T-helper 17 cell (primary cell): ENCODE measurements at regions not wholly inside any gene's neighbourhood (a gene's known extent, or its start where the extent isn't known, plus 50 kb on each side); places are given as distances from the start of the nearest gene placed in this dataset.

Experiments
- ATAC-seq: fragments of 150-1000 bp; cut with Tn5 transposase; 2 replicates; pipeline ENCODE4 v1.10.0; 2021; ENCODE audit warnings: mild to moderate bottlenecking, moderate library complexity
- DNase-seq, 3 donors: peaks; one replicate each; pipeline versions ENCODE4 v3.0.0 to v3.0.0-alpha.2; 2020 to 2021
- H3K9me3 ChIP-seq: one replicate; pipeline ENCODE4 v1.7.0; 2013; ENCODE audit warnings: low read length, mild to moderate bottlenecking; ENCODE audit not compliant: control insufficient read depth, poor library complexity, severe bottlenecking
- H3K27ac Mint-ChIP-seq: one replicate; pipeline ENCODE4 v1.8.0; 2022; ENCODE audit warnings: mild to moderate bottlenecking, moderate library complexity, mixed read lengths
- H3K27me3 Mint-ChIP-seq: one replicate; pipeline ENCODE4 v1.8.0; 2022; ENCODE audit warnings: mixed read lengths
- H3K36me3 Mint-ChIP-seq: one replicate; pipeline ENCODE4 v1.8.0; 2022; ENCODE audit warnings: low read depth, mixed read lengths
- H3K4me1 Mint-ChIP-seq: one replicate; pipeline ENCODE4 v1.8.0; 2022; ENCODE audit warnings: mild to moderate bottlenecking, mixed read lengths
- H3K4me3 Mint-ChIP-seq: one replicate; pipeline ENCODE4 v1.8.0; 2022; ENCODE audit warnings: mild to moderate bottlenecking, moderate library complexity, mixed read lengths

DNA sequence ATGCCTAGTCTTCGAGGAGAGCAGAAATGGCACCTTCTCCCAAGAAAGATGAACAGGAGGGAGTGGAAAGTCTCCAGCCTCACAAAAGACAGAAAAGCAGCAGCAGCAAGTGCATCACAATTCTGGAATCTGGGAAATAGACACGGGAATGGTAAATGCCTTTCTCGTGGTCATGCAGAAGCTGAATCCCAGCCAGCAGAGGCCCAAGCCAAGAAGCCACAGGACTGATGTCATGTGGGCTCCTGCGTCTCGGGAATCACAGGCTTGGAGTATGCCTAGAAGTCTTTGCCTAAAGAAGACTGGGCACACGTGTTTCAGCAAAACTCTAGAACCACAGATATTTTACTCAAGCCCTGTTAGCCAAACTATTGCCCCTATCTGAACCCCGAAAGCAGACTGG, 260.3 kb upstream of the PLD5 start:
- DNase-seq (no peak), ATAC-seq (no peak)
- Mint-ChIP-seq H3K27ac (no peak overlapping the region), H3K36me3 (peaks cover 2% of the 10 kb centered on the region), H3K4me3 (no peak overlapping the region), H3K27me3 (peaks cover 13% of the 10 kb centered on the region), H3K4me1 (no peaks in the 10 kb centered on the region)
- H3K9me3 ChIP-seq = no peaks in the 10 kb centered on the region

DNA sequence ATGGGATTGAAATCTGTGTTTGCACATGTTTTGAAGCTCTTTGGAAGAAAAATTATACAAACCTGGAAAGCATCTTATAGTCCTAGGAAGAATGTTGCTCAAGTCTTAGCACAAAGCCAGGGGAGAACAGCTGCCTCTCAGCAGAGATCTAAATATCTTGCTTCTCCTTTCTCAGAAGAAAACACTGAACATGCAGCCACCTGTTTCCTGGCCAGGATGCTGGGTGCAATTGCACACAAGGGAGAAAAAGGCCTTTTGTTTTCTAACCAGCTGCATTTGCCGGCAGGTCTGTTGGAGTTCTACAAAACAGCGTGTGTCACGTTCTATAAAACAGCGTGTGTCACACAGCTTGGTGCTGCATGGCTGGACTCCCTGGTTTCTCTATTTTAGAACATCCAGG, 259.6 kb upstream of the PLD5 start:
- ATAC-seq = peak; percentile 39
- H3K27ac Mint-ChIP-seq = no peak overlapping the region
- peaks cover 2% of the 10 kb centered on the region for H3K36me3 Mint-ChIP-seq
- H3K4me3 Mint-ChIP-seq = no peak overlapping the region
- H3K27me3 Mint-ChIP-seq = peaks cover 13% of the 10 kb centered on the region
- DNase-seq = no peak
- H3K4me1 Mint-ChIP-seq = no peaks in the 10 kb centered on the region
- H3K9me3 ChIP-seq = no peaks in the 10 kb centered on the region

DNA sequence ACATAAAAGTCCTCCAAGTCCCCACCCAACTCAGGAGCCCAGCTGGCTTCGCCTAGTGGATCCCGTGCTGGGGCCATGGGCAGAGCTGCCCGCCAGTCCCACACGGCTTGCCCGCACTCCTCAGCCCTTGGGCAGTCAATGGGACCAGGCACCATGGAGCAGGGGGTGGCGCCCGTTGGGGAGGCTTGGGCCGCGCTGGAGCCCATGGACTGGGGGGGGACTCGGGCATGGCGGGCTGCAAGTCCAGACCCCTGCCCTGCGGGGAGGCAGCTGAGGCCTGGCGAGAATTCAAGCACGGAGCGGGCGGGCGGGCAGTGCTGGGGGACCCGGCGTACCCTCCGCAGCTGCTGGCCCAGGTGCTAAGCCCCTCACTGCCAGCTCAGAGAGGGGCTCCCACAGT, 249.8 kb upstream of the PLD5 start:
- no peak overlapping the region for H3K27ac Mint-ChIP-seq
- ATAC-seq (no peak), DNase-seq (no peak)
- no peaks in the 10 kb centered on the region for H3K36me3 Mint-ChIP-seq
- no peaks in the 10 kb centered on the region for H3K9me3 ChIP-seq
- no peaks in the 10 kb centered on the region for H3K4me1 Mint-ChIP-seq
- no peaks in the 10 kb centered on the region for H3K27me3 Mint-ChIP-seq
- no peak overlapping the region for H3K4me3 Mint-ChIP-seq

DNA sequence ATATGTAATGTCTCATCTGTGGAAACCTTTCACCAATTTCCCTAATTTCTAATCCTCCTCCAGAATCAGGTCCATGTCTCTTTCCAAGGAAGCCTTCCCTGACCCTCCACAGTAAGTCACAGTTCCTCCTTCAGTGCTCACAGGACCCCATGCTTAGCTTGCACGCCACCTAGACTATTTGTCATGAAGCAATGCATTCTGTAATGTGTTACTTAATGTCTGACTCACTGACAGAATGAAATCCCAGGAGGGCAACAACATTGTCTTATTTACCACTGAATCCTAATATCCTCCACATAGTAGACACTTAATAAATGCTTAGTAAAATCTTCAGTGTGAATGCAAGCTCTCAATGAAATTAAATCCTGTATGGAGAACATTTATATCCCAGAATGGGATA, 245.9 kb upstream of the PLD5 start:
- Mint-ChIP-seq H3K27me3 (no peaks in the 10 kb centered on the region), H3K4me3 (no peak overlapping the region), H3K36me3 (no peaks in the 10 kb centered on the region), H3K4me1 (no peaks in the 10 kb centered on the region), H3K27ac (no peak overlapping the region)
- no peak for ATAC-seq
- DNase-seq = no peak
- no peaks in the 10 kb centered on the region for H3K9me3 ChIP-seq

DNA sequence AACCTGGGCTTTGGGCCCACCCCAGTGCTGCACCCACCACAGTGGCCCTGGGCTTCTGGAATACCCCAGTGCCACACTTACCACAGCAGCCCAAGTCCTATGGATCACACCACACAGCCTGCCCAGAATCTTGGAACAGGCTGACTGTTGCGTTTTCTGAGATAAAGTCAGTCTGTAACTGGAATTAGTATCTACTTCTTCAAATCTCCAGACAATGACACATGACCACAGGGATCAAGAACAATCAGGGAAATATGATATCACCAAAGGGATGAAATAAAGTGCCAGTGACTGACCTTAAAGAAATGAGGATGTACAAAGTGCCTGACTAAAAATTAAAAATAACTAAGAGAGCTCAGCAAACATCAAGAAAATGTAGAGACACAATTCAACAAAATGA, 239.7 kb upstream of the PLD5 start:
- Mint-ChIP-seq H3K4me1 (no peaks in the 10 kb centered on the region), H3K36me3 (no peaks in the 10 kb centered on the region), H3K27me3 (no peaks in the 10 kb centered on the region), H3K27ac (no peak overlapping the region), H3K4me3 (no peak overlapping the region)
- ATAC-seq (no peak), DNase-seq (no peak)
- H3K9me3 ChIP-seq = no peaks in the 10 kb centered on the region

DNA sequence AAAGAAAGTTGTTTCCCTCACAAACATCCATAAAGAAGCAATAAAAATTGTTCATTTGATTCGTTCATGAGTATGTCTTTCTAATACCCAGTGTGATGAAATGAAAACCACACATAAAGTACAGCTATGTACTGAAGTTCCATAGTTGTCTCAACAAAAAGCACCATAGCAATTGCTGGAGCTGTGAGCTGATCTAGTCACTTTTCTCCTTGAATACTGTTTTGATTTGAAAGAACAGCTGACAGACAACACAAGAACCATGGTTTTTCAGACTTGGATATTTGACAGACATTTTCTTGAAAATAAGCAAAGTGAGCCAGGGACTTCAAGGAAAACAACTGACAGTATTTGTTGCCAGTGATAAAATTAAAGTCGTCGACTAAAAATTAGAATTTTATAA, 237.1 kb upstream of the PLD5 start:
- no peaks in the 10 kb centered on the region for H3K36me3 Mint-ChIP-seq
- H3K27me3 Mint-ChIP-seq = no peaks in the 10 kb centered on the region
- no peak for DNase-seq

DNA sequence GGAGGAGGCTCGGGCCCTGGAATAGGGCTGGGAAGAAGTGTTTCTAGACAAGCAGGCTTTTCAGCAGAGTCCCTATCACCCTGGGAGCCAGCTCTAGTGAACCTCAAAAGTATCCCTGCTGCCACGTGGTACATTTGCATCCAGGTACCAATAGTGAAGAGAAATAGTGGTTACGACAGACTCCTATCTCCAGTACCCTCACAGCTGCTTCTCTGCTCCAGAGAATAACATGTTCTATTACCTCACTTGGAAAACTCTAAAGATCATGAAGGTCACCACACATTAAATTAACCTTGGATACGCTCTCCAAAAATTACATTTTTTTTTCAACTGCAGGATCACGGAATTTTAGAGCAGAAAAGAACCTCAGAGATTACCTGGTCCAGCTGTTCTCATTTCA, 230.4 kb upstream of the PLD5 start:
- DNase-seq = no peak
- Mint-ChIP-seq H3K4me3 (no peak overlapping the region), H3K36me3 (no peaks in the 10 kb centered on the region), H3K4me1 (no peaks in the 10 kb centered on the region), H3K27ac (no peak overlapping the region), H3K27me3 (no peaks in the 10 kb centered on the region)
- no peak for ATAC-seq
- H3K9me3 ChIP-seq = no peaks in the 10 kb centered on the region

More for the DNA sequence above, 237.1 kb upstream of the PLD5 start:
- no peak for ATAC-seq
- Mint-ChIP-seq H3K4me1 (no peaks in the 10 kb centered on the region), H3K4me3 (no peak overlapping the region), H3K27ac (no peak overlapping the region)
- no peaks in the 10 kb centered on the region for H3K9me3 ChIP-seq

DNA sequence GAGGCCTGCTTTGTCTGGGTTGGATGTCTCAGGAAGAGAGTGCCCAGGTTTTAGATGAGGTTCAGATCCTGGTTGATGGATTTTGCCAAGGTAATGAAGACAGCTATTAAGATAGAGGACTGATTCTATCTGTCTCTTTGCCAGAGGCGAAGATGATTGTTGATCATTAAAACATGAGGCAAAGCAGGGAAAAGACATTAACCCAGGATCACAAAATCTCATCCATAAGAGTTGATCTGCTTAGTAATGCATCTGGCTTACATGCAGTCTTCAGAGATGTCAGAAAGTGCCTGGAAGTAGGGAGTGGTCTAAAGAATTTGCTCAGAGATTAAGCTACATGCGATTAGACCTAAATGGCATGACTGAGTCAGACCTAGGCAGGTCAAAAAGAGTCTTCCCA, 229.6 kb upstream of the PLD5 start:
- ATAC-seq (no peak), DNase-seq (no peak)
- no peaks in the 10 kb centered on the region for H3K9me3 ChIP-seq
- Mint-ChIP-seq H3K36me3 (no peaks in the 10 kb centered on the region), H3K27me3 (no peaks in the 10 kb centered on the region), H3K27ac (no peak overlapping the region), H3K4me3 (no peak overlapping the region), H3K4me1 (no peaks in the 10 kb centered on the region)

DNA sequence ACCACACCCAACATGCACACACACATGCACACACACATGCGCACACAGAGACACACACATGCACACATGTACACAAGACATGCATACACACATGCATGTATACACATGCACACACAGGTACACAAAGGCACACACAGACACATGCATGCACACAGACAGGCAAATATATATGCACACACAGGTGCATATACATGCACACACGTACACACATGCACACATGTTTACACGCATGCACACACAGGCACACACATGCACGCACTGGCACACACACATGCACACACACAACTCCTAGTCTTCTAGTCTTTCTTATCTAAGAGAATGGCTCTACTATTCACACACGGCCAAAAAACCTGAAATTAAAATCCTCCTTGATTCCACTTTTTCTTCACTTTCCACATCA, 222.7 kb upstream of the PLD5 start:
- no peaks in the 10 kb centered on the region for H3K9me3 ChIP-seq
- Mint-ChIP-seq H3K27ac (no peak overlapping the region), H3K27me3 (no peaks in the 10 kb centered on the region), H3K4me1 (no peaks in the 10 kb centered on the region), H3K4me3 (no peak overlapping the region), H3K36me3 (no peaks in the 10 kb centered on the region)
- ATAC-seq = no peak
- DNase-seq = no peak

DNA sequence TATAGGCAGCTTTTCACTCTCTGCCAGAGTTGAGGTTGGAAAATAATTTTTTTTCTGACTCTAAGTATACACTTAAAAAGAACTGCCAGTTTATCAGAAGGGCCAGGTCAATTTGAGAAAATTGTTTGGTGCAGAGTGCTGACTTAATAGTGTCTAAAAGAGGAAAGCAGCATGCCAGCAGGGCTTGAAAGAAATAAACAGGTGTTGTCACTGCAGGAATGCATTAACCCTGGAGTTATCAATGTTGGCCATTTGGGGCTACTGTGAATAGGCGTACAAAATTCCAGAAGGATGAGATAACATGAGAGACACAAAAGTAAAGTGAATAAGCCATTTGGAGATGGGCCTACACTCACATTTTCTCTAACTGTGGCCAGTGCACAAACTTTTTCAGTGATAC, 220.6 kb upstream of the PLD5 start:
- DNase-seq (no peak), ATAC-seq (no peak)
- no peaks in the 10 kb centered on the region for H3K27me3 Mint-ChIP-seq
- no peaks in the 10 kb centered on the region for H3K9me3 ChIP-seq
- H3K36me3 Mint-ChIP-seq = no peaks in the 10 kb centered on the region
- H3K4me1 Mint-ChIP-seq = no peaks in the 10 kb centered on the region
- H3K27ac Mint-ChIP-seq = no peak overlapping the region
- no peak overlapping the region for H3K4me3 Mint-ChIP-seq

DNA sequence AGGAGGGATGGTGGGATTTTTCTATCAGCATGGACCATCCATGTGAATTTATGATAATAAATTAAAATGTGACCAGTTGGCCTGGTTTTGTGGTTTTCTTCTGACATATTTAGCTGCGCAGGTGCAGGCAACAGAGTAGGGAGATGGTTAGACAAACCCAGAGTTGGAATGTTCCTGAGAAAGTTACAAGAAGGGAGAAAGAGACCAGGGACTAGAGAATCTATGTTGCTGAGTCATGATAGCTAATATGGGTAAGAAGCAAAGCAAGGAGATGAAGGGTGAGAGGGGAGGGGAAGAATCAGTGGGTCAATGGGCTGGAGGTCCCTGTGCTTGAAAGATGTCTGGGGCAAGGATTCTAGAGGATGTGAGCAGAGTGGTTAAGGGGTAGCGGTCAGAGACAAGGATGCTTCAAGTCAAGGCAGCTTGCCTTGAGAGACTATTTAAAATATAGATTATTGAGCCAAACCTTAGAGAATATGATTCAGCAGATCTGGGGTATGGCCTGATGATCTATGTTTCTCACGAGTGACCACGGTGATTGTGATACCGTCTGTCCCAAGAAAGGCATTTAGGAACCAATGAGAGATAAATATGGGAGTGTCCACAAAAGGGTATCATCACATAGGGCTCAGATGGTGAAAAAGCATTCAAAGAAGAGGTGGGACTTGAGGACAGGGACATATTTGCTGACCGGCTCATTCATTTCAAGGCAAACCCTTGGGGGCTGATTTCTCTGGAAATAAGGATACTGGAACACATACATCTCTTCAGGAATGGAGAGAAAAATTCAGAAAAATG, 219.7 kb upstream of the PLD5 start:
- no peak overlapping the region for H3K4me3 Mint-ChIP-seq
- H3K27ac Mint-ChIP-seq = no peak overlapping the region
- H3K27me3 Mint-ChIP-seq = no peaks in the 10 kb centered on the region
- H3K36me3 Mint-ChIP-seq = no peaks in the 10 kb centered on the region
- H3K4me1 Mint-ChIP-seq = no peaks in the 10 kb centered on the region
- ATAC-seq (no peak), DNase-seq (no peak)
- H3K9me3 ChIP-seq = no peaks in the 10 kb centered on the region

DNA sequence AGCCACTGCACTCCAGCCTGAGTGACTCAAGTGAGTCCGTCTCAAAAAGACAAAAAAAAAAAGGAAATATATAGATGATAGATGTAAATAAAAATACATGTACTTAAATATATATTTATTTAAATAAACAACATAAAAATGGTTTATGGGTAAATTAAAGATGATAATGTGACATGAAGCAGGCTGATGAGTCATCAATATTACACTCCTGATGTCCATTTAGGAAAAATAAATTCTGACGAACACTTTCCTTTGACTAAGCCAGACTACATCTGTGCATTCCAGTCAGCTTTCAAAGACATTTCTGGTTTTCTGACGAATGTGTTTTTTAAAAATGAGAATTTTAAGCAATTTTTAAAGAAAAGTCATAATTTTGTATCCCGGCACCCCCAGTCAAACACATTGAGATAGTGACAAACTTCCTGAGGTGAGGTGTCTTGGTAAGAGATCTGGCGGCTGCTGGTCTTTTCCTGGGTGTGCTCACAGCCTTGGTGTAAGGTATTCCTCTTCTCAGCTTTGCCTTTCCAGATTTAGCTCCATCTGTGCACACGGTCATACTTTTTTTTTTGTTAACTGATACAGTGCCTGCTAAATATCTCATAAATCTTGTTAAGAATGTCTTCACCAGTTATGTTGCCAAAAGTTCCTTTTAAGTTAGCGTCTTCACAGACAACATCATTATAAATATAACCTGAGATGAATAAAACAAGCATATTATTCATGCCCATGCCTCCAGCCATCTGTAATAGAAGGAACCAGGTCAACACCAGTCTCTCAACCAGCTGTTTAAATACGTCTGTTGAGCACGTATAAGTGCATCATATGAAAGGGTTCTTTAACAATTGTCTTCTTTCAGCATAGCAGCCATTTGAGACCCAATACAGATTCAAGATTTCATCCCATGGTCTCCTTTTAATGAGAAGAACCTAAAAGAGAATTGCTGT, 214.5 kb upstream of the PLD5 start:
- DNase-seq (no peak), ATAC-seq (no peak)
- Mint-ChIP-seq H3K27me3 (peaks cover 5% of the 10 kb centered on the region), H3K27ac (no peak overlapping the region), H3K4me1 (no peaks in the 10 kb centered on the region), H3K36me3 (no peaks in the 10 kb centered on the region), H3K4me3 (no peak overlapping the region)
- H3K9me3 ChIP-seq = no peaks in the 10 kb centered on the region

DNA sequence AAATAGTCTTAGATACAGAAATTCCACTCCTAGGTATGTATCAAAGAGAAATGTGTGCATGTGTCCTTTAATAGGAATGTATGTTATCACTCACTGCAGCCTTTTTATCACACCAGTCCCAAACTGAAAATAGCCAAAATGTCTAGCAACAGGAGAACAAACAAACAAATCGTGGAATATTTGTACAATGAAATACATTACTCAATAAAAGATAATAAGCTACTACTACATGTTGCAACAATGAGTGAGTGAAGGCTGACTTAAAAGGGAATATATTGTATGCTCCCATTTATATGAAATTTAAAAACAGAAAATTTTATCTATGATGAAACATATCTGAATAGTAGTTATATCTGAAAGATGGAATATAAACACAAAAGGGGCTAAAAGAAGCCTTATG, 212.1 kb upstream of the PLD5 start:
- H3K4me1 Mint-ChIP-seq = no peaks in the 10 kb centered on the region
- H3K27me3 Mint-ChIP-seq = peaks cover 5% of the 10 kb centered on the region
- H3K27ac Mint-ChIP-seq = no peak overlapping the region
- ATAC-seq (no peak), DNase-seq (no peak)
- no peak overlapping the region for H3K4me3 Mint-ChIP-seq
- H3K9me3 ChIP-seq = no peaks in the 10 kb centered on the region
- H3K36me3 Mint-ChIP-seq = no peaks in the 10 kb centered on the region

DNA sequence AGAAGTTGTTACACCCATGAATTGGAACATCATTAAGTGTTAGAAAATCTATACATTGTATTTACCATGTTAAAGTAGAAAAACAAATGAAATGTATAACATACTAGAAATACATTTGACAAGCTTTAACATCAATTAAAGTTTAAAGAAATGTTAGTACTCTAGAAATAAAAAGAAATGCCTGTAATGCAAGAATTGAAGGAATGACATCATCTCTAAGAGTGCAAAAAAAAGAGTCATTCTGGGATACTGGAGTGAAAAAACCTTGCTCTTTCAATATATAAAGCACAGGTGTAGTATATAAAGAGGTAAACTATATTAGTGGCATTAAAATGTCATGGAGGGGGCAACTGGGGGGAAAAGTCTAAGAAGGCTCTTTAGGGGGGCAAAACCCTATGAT, 210.8 kb upstream of the PLD5 start:
- H3K36me3 Mint-ChIP-seq = no peaks in the 10 kb centered on the region
- no peak for DNase-seq
- H3K4me1 Mint-ChIP-seq = no peaks in the 10 kb centered on the region
- no peak for ATAC-seq
- no peak overlapping the region for H3K4me3 Mint-ChIP-seq
- H3K27me3 Mint-ChIP-seq = peaks cover 5% of the 10 kb centered on the region
- no peak overlapping the region for H3K27ac Mint-ChIP-seq
- H3K9me3 ChIP-seq = no peaks in the 10 kb centered on the region
